ENCODE measurements at regions not wholly inside any gene's neighbourhood (a gene's known extent, or its start where the extent isn't known, plus 50 kb on each side); places are given as distances from the start of the nearest gene placed in this dataset.

DNA sequence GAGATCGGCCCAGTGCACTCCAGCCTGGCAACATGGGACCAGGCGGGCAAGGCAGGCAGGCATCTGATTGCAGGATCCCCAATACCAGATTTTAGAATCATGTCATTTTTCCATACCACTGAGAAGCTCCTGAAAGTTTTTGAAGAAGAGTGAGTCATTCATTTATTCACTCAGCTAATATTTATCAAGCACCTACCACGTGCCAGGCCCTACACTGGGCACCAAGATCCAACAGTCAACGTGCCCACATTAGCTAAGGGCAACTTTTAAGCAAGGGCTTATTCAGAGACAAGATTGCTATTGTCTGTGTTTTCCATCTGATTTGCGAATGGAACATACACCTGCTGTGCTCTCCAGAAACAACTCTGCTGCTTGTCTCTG is 126.8 kb upstream of the LGALSL start:
- peaks cover 12 to 14% of the 10 kb centered on the region in 2 donors for H3K4me1 ChIP-seq (ENCODE audit: control insufficient read depth in 1 of 2, insufficient read depth in 2 of 2, low read length in 2 of 2)
- H3K4me2 ChIP-seq (replicated peaks; ENCODE audit: extremely low read depth, low read length, poor library complexity, severe bottlenecking), result peak overlapping the region; percentile 78

DNA sequence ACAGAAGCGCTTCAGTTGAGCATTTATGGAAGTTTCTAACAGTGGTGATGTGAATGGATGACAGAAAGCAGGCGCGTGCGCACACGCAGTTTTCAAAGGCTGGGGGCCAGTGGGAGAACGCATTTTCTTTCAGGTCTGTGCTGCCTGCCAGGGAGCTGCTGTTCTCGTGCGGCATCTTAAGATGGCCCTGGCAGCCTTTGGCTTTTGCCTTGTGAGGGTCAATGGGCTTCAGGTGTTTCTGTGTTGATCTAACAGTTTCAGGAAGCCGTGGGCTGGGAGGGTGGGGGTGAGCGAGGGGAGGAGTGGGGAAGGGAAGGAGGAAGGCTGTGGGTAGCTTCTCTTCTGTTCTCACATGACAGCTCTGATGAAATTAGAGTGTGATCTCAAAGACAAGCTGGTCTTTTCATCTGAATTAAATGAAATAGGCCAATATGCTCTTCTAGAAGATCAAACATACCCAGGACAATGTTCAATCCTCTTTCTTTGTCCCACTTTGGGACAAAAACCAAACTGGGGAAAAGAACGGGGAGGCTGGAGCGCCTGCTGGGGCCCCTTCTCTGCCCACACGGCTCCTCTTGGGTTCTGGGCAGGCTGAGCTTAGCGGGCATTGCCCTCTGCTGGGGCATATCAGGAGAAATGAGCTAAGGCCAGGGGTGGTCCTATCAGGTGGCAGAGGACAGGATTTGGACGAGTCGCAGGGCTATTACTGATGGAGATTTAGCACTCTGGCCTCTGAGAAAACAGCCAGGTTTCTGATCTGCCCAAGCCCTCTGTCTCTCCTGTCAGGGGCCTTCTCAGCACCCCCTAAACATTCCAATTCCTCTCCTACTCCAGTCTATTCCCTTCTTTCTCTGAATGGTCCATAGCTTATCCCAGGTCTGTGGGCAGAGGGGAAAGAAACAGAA is 126.2 kb upstream of the LGALSL start:
- H3K4me3 Mint-ChIP-seq, result peak overlapping the region; percentile 60 to 78
- H3K4me1 Mint-ChIP-seq, result peaks cover 29% of the 10 kb centered on the region
- H3K9me3 Mint-ChIP-seq, result peaks cover 0 to 1% (median 0%) of the 10 kb centered on the region in 7 donors
- H3K9ac ChIP-seq (ENCODE audit: insufficient read depth, low read length, poor library complexity, severe bottlenecking), result peak overlapping the region; percentile 17
- H3K27ac Mint-ChIP-seq, result peak overlapping the region; percentile 30 to 98 (median 70)
- H3K27me3 Mint-ChIP-seq (ENCODE audit: low read depth in 3 of 3), result peaks cover 0 to 10% (median 2%) of the 10 kb centered on the region in 3 donors
- TF ChIP-seq, protein P1, sequence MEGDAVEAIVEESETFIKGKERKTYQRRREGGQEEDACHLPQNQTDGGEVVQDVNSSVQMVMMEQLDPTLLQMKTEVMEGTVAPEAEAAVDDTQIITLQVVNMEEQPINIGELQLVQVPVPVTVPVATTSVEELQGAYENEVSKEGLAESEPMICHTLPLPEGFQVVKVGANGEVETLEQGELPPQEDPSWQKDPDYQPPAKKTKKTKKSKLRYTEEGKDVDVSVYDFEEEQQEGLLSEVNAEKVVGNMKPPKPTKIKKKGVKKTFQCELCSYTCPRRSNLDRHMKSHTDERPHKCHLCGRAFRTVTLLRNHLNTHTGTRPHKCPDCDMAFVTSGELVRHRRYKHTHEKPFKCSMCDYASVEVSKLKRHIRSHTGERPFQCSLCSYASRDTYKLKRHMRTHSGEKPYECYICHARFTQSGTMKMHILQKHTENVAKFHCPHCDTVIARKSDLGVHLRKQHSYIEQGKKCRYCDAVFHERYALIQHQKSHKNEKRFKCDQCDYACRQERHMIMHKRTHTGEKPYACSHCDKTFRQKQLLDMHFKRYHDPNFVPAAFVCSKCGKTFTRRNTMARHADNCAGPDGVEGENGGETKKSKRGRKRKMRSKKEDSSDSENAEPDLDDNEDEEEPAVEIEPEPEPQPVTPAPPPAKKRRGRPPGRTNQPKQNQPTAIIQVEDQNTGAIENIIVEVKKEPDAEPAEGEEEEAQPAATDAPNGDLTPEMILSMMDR (IDR thresholded peaks at IDR 0.05), result peak; percentile 58
- peak overlapping the region; percentile 76 for H2AFZ ChIP-seq (ENCODE audit: insufficient read depth, low read depth, low read length, poor library complexity, severe bottlenecking)
- H3K4me2 ChIP-seq (replicated peaks; ENCODE audit: extremely low read depth, low read length, poor library complexity, severe bottlenecking), result peak overlapping the region; percentile 78
- no peaks in the 10 kb centered on the region for H3K9me3 ChIP-seq (replicated peaks in 1 of 2; ENCODE audit: control insufficient read depth in 1 of 2, insufficient read depth in 1 of 2, low read length in 2 of 2)
- peak overlapping the region; percentile 6 to 66 (median 21) for H3K4me3 ChIP-seq (replicated peaks in 1 of 3; ENCODE audit: low read depth in 2 of 3, low read length in 3 of 3)
- H3K27ac ChIP-seq (ENCODE audit: low read depth in 1 of 2, low read length in 2 of 2), result peak overlapping the region in 1 of 2 donors; percentile 66
- H3K27me3 ChIP-seq (ENCODE audit: control insufficient read depth in 2 of 2, insufficient read depth in 2 of 2, low read length in 2 of 2), result no peaks in the 10 kb centered on the region
- peaks cover 12 to 14% of the 10 kb centered on the region in 2 donors for H3K4me1 ChIP-seq (ENCODE audit: control insufficient read depth in 1 of 2, insufficient read depth in 2 of 2, low read length in 2 of 2)
- WGBS (ENCODE audit: insufficient coverage), result 22% methylated on average over 13 of the region's 16 CpGs
- intact Hi-C loops (cut with micrococcal nuclease), result loop anchor here (1.0 to 10.0 kb wide), 3 partner anchors 193 to 280 kb away; no protein-coding TSS in a partner anchor
- no peaks in the 10 kb centered on the region for H4K20me1 ChIP-seq (ENCODE audit: insufficient read depth, low read length)
- no peaks in the 10 kb centered on the region for H3K36me3 ChIP-seq (replicated peaks in 1 of 2; ENCODE audit: control insufficient read depth in 1 of 2, insufficient read depth in 2 of 2, low read length in 2 of 2)
- H3K36me3 Mint-ChIP-seq, result no peaks in the 10 kb centered on the region
- H3K79me2 ChIP-seq (ENCODE audit: insufficient read depth, low read length), result no peaks in the 10 kb centered on the region
- DNase-seq, result peak; percentile 37 to 50 (median 42)

More for the DNA sequence above, 126.8 kb upstream of the LGALSL start:
- Histone ChIP-seq H4K20me1 (ENCODE audit: insufficient read depth, low read length) (no peaks in the 10 kb centered on the region), H3K79me2 (ENCODE audit: insufficient read depth, low read length) (no peaks in the 10 kb centered on the region), H2AFZ (ENCODE audit: insufficient read depth, low read depth, low read length, poor library complexity, severe bottlenecking) (peak overlapping the region; percentile 76), H3K27me3 (ENCODE audit: control insufficient read depth in 2 of 2, insufficient read depth in 2 of 2, low read length in 2 of 2) (no peaks in the 10 kb centered on the region), H3K4me3 (replicated peaks in 1 of 3; ENCODE audit: low read depth in 2 of 3, low read length in 3 of 3) (peak overlapping the region in 1 of 3 experiments; percentile 66), H3K9ac (ENCODE audit: insufficient read depth, low read length, poor library complexity, severe bottlenecking) (peak overlapping the region; percentile 17), H3K27ac (ENCODE audit: low read depth in 1 of 2, low read length in 2 of 2) (peak overlapping the region in 1 of 2 donors; percentile 66), H3K36me3 (replicated peaks in 1 of 2; ENCODE audit: control insufficient read depth in 1 of 2, insufficient read depth in 2 of 2, low read length in 2 of 2) (no peaks in the 10 kb centered on the region), H3K9me3 (replicated peaks in 1 of 2; ENCODE audit: control insufficient read depth in 1 of 2, insufficient read depth in 1 of 2, low read length in 2 of 2) (no peaks in the 10 kb centered on the region)
- Mint-ChIP-seq H3K9me3 (peaks cover 0 to 1% (median 0%) of the 10 kb centered on the region in 7 donors), H3K4me1 (peaks cover 29% of the 10 kb centered on the region), H3K27ac (peak overlapping the region in 4 of 7 donors; percentile 25 to 98 (median 60)), H3K36me3 (no peaks in the 10 kb centered on the region), H3K4me3 (peak overlapping the region; percentile 60 to 78), H3K27me3 (ENCODE audit: low read depth in 3 of 3) (peaks cover 1 to 14% (median 2%) of the 10 kb centered on the region in 3 donors)
- intact Hi-C loops (cut with micrococcal nuclease), result loop anchor here (1.0 to 10.0 kb wide), 3 partner anchors 192 to 280 kb away; no protein-coding TSS in a partner anchor
- no peak for DNase-seq
- TF ChIP-seq, protein P1 (IDR thresholded peaks at IDR 0.05), result no peak
- WGBS (ENCODE audit: insufficient coverage), result 80% methylated on average over 3 of the region's 5 CpGs
